Thyroid gland (tissue), 4 donors: ENCODE measurements at regions not wholly inside any gene's neighbourhood (a gene's known extent, or its start where the extent isn't known, plus 50 kb on each side); places are given as distances from the start of the nearest gene placed in this dataset.

Experiments
- CTCF ChIP-seq, 6 experiments: fragments of 200-600 bp in 3 of 6; fragments of 450-650 bp in 3 of 6; sonication (generic) in 3 of 6; IDR thresholded peaks; one replicate each; pipeline ENCODE4 v1.5.1; 2016 to 2019; ENCODE audit warnings: antibody characterized with exemption in 6 of 6, mild to moderate bottlenecking in 2 of 6, inconsistent platforms in 1 of 6, moderate library complexity in 1 of 6
- POLR2A ChIP-seq, 2 donors: fragments of 450-650 bp; IDR thresholded peaks; one replicate each; pipeline ENCODE4 v1.6.1; 2017; ENCODE audit warnings: antibody characterized with exemption in 2 of 2, mild to moderate bottlenecking in 2 of 2, moderate library complexity in 1 of 2

GRCh38 chr4:171221181-171221580 is 592.0 kb upstream of the GALNTL6 start:
- TF ChIP-seq CTCF (IDR thresholded peaks at IDR 0.05) (no peak), POLR2A (IDR thresholded peaks at IDR 0.05) (no peak)
